DOHH2 (cell line): ENCODE measurements at regions not wholly inside any gene's neighbourhood (a gene's known extent, or its start where the extent isn't known, plus 50 kb on each side); places are given as distances from the start of the nearest gene placed in this dataset.

Source experiments
- CTCF ChIP-seq: fragments of 200-600 bp; sonication (generic); IDR thresholded peaks from one replicate; pipeline ENCODE4 v1.5.1; 2014; ENCODE audit warnings: antibody characterized with exemption, mild to moderate bottlenecking, low read depth, low read length; ENCODE audit not compliant: poor library complexity, severe bottlenecking
- EZH2phosphoT487 ChIP-seq: fragments of 200-600 bp; sonication (generic); IDR thresholded peaks from 2 replicates; pipeline ENCODE4 v1.6.1; 2017; ENCODE audit warnings: borderline replicate concordance, mild to moderate bottlenecking, antibody characterized with exemption, low read length, moderate library complexity, mixed read lengths

- TF ChIP-seq CTCF (no peak), EZH2phosphoT487 (no peak)
These were observed 225.7 kb upstream of the ADAMTS9 start for GRCh38 chr3:64913515-64913914.
